ENCODE measurements at regions not wholly inside any gene's neighbourhood (a gene's known extent, or its start where the extent isn't known, plus 50 kb on each side); places are given as distances from the start of the nearest gene placed in this dataset.

DNA sequence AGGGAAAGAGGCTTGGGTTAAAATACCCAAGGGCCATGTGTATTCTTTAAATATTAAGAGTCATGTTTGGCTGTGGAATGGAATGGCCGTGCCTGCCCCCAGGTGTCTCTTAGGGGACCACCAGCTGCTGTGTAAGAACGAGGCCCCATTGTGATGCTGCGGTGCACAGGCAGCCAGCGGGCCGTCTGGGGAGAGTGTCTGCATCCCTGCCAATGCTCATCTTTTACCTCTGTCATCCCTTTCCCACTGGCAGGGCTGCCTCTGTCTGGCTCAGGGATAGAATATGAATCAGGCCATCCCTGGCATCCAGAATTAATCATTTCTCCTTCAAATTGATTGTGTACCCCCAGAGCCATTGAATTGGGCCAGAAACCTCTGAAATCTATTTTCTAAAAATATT lies 137.8 kb upstream of the GALNT17 start:
- no peak for DNase-seq

DNA sequence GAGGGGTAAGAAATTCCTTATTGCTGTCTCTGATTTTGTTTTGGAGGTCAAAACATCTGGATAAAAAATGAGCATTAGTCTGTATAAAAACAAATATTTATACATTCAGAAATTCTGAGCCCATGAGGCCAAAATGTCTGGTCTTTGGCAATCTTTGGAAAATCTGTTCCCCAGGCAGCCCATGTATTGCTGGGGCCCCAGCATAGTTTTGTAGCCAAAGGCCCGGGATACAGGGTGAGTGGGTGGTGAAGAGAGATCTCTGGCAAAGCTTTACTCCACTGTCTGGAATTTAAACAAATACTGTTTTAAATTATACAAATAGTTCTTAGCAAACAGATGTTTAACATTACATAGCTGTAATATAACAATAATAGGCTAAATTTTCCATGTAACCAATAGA lies 134.7 kb upstream of the GALNT17 start:
- DNase-seq, result no peak

DNA sequence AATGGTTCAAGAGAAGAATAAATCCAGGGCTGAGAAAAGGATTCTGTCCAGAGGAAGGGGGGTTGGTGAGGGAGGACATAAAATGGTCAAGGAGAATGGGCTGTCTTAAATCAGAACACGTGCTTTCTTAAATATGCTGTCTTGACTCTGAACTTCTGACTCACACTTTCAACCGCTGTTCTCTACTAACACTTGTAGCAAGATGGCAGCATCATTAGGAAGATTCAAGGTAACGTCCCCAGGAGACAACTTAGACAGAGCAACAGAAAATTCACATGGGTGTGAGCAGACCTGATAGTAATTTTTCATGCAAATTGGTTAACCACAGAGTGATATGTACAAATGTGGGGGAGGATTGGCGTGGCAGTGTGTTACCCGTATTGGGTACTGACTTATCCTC lies 126.8 kb upstream of the GALNT17 start:
- DNase-seq, result no peak

DNA sequence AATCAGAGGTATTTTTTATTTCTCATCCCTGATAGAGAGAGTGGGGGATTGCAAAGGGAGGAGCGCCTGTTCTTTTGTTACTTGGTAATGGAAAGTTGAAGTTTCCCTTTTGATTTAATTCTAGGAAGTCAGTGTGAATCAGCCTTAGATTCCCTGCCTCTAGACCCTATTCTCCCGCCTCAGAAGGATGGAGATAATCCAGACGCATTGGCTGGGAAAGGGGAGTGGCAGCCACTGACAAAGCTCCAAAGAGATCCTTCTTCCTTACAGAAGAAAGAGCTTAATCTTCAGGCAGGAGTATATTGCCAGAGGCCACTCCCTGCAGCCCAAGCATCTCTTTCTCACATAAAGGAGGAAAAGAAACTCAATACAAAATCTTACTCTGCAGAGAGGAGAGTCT lies 122.3 kb upstream of the GALNT17 start:
- DNase-seq, result no peak

DNA sequence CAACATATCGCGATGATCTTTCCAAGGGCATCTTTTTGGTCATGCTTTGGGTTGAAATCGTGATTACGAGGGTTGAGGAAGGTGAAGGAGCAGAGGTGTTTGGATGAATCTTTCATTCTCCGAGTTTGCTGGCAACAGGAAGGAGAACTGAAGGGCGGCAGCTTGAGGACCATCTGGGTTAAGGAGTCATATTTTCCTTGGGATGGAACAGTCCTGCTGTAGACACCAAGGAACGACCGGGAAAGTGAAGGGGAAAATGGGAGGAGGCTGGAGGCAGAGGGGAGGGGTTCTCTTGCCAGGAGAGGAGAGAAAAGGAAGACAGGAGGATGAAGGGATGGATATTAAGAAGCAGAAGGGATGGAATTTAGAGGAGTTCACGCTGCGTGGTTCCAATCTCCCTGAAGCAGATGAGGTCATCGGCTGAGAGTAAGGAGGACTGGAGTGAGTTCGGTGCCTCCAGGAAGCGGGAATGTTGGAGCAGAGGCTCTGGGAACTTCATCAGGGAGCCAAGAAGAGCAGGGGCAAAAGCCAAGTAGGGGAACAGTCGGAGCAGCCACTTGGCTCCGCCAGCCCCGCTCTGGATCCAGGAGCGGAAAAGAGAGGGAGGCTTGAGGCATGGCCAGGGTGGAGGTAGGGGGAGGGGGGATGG lies 116.6 kb upstream of the GALNT17 start:
- DNase-seq, result no peak

DNA sequence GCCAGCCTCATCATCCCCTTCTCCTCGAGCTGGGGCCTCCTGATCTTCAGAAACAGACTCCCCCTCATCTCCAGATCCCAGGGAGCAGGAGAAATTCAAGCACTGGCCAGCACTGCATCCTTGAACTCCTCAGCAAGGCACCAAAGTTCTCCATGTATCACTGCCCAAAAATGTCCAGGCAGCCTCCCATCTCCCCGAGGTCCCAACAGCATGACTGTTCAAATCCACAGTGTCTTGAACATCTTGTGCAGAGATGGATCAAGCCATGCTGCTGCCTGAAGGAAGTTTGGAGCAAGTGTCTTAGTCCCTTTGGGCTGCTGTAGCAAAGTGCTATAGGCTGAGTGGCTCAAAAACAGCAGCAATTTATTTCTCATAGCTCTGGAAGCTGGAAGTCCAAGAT lies 115.5 kb upstream of the GALNT17 start:
- DNase-seq, result no peak

DNA sequence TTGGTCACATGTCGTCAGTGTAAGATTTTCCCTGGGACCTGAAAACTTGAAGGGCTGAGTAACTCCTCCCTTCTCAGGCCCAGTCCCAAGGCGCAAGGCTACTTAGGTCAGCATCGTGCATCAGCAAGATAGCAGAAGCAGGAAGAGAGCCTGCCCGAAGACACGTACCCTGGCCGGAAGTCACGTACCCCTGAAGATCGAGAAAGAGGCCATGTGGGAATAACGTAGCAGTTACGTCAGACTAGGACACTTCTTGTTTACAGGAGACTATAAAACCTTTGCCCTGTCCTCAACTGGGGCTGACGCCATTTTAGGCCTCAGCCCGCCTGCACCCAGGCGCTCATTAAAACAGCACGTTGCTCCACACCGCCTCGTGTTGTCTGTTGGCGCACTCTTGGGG lies 114.3 kb upstream of the GALNT17 start:
- no peak for DNase-seq

DNA sequence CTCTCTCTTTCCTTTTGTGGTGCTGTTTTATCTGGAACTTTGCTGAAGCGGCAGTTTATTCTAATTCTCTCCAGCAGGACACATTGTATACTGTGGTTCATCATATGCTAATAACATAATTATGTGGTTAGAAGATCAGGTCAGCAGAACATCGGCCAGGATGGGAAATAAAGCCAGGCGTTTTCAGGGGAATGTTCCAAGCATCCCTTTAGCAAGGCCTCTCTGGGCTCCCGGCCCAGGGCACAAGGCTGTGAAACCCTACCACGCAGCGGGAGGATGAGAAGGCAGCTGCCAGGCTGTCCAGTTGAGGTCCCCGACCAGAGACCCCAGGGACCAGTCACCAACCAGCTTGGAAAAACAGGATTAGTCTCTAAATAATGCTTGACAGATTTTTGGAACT lies 112.2 kb upstream of the GALNT17 start:
- DNase-seq, result no peak

DNA sequence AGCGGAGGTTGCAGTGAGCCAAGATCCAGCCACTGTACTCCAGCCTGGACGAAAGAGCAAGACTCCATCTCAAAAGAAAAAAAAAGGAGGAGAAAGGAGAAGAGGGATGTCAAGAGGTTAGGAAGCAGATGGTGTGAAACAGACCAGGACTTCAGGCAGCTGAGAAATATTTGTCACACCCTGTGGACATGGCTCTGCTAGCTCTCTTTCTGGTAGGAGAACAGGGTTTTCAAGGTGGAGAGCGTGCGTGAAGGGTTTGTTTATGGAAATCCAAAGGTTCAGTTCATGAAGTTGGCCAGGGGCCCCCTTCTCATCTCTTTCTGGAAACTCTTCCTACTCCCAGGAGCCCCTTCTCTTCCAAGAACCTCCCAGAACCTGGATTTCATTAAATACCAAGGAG lies 110.8 kb upstream of the GALNT17 start:
- DNase-seq, result no peak

DNA sequence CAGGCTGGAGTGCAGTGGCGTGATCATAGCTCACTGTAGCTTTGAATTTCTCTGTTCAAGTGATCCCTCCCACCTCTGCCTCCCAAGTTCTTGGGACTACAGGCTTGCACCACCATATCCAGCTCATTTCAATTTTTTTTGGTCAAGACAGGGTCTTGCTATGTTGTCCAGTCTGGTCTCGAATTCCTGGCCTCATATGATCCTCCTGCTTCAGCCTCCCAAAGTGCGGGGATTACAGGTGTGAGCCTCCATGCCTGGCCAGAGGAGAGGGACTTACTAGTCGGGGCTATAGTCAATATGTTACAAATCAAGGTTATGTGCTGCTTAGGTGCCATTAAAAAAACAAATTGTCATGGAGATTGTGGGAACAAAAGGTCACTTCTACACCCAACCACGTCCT lies 105.3 kb upstream of the GALNT17 start:
- no peak for DNase-seq

DNA sequence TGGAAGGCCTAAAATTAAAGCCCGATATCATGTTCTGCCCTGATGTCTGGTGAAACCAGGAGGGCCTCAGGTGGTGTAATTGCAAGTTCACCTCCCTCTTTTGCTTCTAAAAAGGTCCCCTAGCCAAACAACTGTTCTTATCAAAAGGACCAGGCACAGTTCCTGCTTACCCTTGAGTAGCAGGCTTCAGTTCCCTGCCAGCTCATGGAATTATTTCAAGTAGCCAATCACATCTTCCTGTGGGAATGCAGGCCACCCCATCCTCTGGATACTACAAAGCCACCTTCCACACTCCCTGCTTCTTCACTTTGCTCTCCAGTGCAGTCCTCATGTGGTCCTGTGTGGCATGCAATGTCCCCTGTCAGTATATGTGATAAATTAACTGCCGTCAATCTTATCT lies 97.7 kb upstream of the GALNT17 start:
- no peak for DNase-seq

DNA sequence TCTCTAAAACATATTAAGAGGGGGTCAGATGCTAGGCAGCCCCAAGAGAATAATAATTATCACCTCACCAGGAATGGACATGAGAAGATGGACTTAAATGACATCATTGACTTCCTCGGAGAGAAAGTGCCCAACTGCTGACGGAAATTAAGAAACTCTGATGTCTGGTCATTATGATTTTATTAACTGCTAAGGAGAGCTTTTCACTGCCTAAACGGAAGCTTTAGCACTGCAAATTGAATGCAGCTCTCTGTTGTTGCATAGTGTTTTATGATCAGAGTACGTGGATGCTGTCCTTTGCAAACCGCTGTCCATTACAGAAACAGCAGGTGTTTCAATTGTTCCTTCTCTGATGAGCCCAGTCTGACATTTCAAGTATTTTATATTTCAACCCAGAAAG lies 89.4 kb upstream of the GALNT17 start:
- DNase-seq, result no peak

DNA sequence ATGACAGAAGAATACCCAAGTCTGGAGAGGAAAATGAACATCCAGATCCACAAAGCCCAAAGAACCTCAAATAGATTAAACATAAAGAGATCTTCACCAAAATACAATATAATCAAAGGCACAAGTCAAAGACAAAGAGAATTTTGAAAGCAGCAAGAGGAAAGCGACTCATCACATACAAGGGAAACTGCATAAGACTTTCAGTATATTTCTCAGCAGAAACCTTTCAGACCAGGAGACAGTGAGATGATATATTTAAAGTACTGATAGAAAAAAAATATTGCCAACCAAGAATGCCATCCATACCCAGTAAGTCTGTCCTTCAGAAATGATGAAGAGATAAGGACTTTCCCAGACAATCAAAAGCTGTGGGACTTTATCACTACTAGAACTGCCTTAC lies 81.5 kb upstream of the GALNT17 start:
- DNase-seq, result no peak

DNA sequence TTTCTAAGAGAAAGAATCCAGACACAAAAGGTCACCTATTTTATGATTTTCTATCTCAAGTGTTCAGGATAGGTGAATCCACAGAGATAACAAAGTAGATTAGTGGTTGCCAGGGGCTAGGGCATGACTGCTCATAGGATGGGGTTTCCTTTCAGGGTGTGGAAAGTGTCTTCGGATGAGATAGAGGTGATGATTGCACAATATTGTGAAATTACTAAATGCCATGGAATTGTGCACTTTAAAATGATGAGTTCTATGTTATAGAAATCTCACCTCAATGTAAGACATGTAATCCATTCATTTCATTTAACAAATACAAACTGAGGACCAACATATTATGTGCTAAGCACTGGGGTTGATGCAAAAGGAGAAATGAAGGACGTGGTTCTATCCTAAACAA lies 76.4 kb upstream of the GALNT17 start:
- DNase-seq, result no peak

DNA sequence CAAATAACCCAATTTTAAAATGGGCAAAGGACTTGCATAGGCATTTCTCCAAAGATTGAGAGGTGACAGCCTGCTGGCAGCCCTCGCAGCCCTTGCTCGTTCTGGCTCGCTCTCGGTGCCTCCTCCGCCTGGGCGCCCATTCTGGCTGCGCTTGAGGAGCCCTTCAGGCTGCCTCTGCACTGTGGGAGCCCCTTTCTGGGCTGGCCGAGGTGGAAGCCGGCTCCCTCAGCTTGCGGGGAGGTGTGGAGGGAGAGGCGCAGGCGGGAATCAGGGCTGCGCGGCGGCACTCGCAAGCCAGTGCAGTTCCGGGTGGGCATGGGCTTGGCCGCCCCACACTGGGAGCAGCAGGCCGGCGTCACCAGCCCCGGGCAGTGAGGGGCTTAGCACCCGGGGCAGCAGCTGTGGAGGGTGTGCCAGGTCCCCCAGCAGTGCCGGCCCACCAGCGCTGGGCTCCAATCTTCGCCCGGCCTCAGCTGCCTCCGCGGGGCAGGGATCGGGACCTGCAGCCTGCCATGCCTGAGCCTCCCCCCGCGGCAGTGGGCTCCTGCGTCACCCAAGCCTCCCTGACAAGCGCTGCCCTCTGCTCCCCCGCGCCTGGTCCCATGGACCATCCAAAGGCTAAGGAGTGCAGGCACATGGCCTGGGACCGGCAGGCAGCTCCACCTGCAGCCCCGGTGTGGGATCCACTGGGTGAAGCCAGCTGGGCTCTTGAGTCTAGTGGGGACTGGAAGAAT lies 54.0 kb upstream of the GALNT17 start:
- DNase-seq, result no peak

All from NCI-H1417 (cell line).